ENCODE measurements at regions not wholly inside any gene's neighbourhood (a gene's known extent, or its start where the extent isn't known, plus 50 kb on each side); places are given as distances from the start of the nearest gene placed in this dataset.

DNA sequence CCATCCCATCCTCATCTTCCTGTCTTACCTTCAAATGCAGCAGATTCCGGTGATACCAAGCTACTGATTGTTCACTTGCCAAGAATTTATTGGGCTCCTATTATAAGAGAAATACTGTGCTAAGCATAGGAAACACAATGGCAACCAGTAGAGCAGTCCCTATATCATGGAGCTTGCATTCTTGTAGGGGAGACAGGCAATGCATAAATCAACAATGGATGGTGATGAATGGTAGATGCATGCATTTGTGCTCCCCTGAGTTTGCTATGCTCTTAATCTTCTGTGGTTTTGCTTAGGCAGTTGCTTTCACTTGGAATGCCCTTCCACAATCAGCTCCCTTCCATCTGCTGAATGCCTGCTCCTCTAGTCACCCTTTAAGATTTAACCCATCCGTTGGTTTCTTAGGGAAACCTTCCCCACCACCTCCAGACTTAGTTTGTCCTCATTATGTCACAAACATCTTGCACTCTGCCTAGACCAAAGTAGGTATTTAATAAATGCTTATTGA, 200.2 kb upstream of the TOX3 start:
- TF ChIP-seq EZH2phosphoT487 (IDR thresholded peaks at IDR 0.05; ENCODE audit: borderline replicate concordance, low read length): no peak
- no peak for TF ChIP-seq CTCF (conservative IDR thresholded peaks at IDR 0.05; ENCODE audit: low read depth, low read length)
- no peak for TF ChIP-seq EZH2 (IDR thresholded peaks at IDR 0.05; ENCODE audit: low read length, unreplicated experiment)

Data from PC-3 (cell line).